22Rv1 (cell line): ENCODE measurements at regions not wholly inside any gene's neighbourhood (a gene's known extent, or its start where the extent isn't known, plus 50 kb on each side); places are given as distances from the start of the nearest gene placed in this dataset.

Experiments used
- H3K27ac ChIP-seq: fragments of 450-650 bp; 2 replicates; pipeline ENCODE4 v1.5.1; 2017
- ZFX ChIP-seq: fragments of 450-650 bp; IDR thresholded peaks from 2 replicates; pipeline ENCODE4 v1.6.1; 2017; ENCODE audit warnings: antibody characterized with exemption, borderline replicate concordance
- TF ChIP-seq, protein P1 (sequence below): fragments of 450-650 bp; IDR thresholded peaks from 2 replicates; pipeline ENCODE4 v1.5.1; 2017; ENCODE audit warnings: mild to moderate bottlenecking

DNA sequence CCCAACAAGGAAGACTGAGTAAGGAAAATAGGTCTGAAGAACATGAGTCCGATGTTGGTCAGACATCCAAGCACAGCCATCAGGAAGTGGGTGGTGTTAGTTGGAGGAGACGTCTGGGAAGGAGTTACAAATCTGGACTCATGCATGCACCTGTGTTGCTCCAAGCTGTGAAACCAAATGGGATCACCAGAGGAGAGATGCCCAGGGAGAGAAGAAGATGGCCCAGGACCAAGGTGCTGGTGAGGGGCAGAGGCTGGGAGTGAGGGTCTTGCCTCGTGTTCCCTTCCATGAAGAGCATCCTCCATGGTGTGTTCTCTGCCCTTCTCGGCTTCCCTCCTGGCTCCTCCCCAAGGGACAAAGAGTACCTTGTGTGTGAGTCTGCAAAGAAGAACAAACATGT is 405.6 kb downstream of the NPHP4 start:
- H3K27ac ChIP-seq, result no peak overlapping the region
- TF ChIP-seq, protein P1, sequence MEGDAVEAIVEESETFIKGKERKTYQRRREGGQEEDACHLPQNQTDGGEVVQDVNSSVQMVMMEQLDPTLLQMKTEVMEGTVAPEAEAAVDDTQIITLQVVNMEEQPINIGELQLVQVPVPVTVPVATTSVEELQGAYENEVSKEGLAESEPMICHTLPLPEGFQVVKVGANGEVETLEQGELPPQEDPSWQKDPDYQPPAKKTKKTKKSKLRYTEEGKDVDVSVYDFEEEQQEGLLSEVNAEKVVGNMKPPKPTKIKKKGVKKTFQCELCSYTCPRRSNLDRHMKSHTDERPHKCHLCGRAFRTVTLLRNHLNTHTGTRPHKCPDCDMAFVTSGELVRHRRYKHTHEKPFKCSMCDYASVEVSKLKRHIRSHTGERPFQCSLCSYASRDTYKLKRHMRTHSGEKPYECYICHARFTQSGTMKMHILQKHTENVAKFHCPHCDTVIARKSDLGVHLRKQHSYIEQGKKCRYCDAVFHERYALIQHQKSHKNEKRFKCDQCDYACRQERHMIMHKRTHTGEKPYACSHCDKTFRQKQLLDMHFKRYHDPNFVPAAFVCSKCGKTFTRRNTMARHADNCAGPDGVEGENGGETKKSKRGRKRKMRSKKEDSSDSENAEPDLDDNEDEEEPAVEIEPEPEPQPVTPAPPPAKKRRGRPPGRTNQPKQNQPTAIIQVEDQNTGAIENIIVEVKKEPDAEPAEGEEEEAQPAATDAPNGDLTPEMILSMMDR, result no peak
- TF ChIP-seq ZFX, result no peak

DNA sequence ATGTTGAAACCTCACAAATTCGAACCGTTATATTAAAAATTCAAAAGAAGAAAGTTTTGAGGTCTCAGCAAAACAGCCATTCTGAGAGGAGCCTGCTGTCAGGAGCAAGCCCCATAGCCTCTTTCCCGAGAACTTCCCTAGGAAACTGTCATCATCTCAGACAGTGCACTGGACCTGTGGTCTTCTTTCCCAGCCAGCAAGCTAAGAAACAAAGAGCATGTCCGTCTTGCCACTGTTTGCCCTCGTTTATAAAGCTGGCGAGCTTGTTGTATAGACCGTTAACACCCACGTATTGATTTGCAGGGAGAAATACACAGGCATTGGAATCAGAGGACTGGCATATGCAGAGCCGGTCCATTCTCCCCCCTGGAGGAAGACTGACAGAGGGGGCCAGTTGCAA is 407.0 kb downstream of the NPHP4 start:
- TF ChIP-seq, protein P1, result no peak
- TF ChIP-seq ZFX, result no peak
- no peak overlapping the region for H3K27ac ChIP-seq

DNA sequence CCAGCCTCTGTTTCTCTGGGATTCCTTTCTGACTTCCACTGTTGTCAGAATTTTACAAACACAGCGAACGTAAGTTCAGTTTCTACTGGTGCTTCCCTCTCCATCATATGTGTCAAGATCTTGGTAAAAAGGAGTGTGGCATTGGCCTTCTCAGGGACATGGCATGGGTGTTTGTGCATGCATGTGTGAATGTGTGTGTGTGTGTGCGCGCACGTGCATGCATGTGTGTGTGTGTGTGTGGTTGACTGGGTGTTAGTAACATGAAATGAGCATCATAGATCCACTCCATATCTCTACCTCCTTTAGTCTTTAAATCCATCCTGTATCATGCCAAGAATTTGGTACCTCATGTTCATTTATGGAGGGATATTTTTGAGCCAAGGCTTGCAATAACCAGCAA is 411.3 kb downstream of the NPHP4 start:
- TF ChIP-seq, protein P1, result no peak
- TF ChIP-seq ZFX, result no peak
- no peak overlapping the region for H3K27ac ChIP-seq

DNA sequence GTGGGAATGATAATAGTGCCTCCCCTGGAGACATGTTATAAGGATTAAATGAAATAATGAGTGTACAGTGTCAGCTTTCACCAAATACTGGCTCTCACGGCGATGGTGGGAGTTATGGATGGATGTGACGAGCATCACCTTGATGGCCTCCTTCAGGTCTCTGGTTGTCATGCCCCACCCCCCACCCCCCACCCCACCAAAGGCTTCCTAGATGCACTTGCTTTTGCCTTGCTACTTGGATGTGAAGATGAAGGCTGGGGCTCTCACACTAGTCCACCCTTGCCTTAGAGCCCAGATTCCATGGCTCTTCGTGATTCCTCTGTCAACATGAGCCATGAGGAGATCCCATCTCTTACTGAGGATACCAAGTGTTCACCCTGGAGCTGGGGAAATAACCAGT is 412.3 kb downstream of the NPHP4 start:
- TF ChIP-seq, protein P1, result no peak
- no peak for TF ChIP-seq ZFX

DNA sequence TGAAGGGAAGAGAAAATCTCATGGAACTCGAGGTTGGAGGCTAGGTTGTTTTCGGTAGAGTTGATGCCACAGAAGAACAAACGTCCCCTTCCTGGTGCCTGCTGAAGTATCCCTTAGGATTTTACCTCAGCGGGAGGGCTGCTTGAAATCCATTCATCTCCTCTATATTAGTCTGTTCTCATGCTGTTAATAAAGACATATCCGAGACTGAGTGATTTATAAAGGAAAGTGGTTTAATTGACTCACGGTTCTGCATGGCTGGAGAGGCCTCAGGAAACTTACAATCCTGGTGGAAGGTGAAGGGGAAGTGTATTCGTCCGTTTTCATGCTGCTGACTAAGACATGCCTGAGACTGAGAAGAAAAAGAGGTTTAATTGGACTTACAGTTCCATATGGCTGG is 413.5 kb downstream of the NPHP4 start:
- TF ChIP-seq, protein P1, result no peak
- no peak for TF ChIP-seq ZFX
- H3K27ac ChIP-seq, result no peak overlapping the region

More for the DNA sequence above, 412.3 kb downstream of the NPHP4 start:
- H3K27ac ChIP-seq, result no peak overlapping the region

DNA sequence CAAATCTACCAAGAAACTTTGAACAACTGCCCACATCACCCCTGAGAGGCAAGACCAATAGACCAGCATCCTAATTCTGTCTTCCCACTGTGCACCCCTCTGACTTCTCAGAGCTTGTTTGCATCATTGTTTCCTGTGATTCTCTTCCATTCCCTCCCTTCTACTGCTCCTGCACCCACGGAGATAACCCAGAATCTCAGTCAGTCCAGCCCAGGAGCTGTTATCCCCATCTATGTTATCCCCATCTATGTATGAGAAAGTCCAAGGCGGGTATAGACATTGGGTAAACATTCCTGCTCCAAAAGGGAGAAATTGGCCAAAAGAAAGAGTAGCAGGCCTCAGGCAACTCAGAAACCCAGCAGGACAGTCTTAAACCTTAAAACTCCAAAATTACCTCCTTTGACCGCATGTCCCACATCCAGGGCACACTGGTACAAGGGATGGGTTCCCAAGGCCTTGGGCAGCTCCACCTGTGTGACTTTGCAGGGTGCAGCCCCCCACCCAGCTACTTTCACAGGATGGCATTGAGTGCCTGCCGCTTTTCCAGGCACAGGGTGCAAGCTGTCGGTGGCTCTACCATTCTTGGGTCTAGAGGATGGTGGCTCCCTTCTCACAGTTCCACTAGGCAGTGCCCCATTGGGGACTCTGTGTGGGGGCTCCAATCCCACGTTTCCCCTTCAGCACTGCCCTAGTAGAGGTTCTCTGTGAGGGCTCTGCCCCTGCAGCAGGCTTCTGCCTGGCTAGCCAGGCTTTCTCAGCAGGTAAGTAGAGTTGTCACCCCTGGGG is 414.8 kb downstream of the NPHP4 start:
- no peak overlapping the region for H3K27ac ChIP-seq
- TF ChIP-seq, protein P1, result no peak
- no peak for TF ChIP-seq ZFX

DNA sequence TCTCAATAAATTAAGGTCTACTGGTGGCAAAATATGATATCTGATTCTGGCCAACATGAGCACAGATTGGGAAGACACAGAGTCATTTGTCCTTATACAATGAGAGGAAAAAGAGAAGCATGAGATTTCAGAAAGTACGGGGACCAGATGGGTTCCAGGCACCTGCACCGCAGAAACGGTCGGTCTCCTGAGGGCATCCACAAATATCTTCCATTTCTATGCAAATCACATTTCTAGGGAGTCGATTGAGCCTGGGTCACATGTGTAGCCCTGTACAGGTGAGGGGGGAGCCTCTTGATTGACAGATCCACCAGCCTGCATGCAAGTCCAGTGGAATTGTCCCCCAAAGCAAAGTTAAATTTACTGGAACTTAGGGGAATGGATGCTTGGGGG is 415.6 kb downstream of the NPHP4 start:
- no peak overlapping the region for H3K27ac ChIP-seq
- no peak for TF ChIP-seq ZFX
- TF ChIP-seq, protein P1, result no peak
